ENCODE measurements at regions not wholly inside any gene's neighbourhood (a gene's known extent, or its start where the extent isn't known, plus 50 kb on each side); places are given as distances from the start of the nearest gene placed in this dataset.

- TF ChIP-seq CTCF (IDR thresholded peaks at IDR 0.05) (no peak), ZFX (IDR thresholded peaks at IDR 0.05; ENCODE audit: borderline replicate concordance) (no peak)
Observed at GRCh38 chr10:28113202-28113601, 114.3 kb upstream of the ODAD2 start.

All from 22Rv1 (cell line).